Coronary artery (tissue), 2 donors: ENCODE measurements at regions not wholly inside any gene's neighbourhood (a gene's known extent, or its start where the extent isn't known, plus 50 kb on each side); places are given as distances from the start of the nearest gene placed in this dataset.

ENCODE experiments used
- DNase-seq: peaks from one replicate; pipeline ENCODE4 v3.0.0-alpha.2; 2017; ENCODE audit warnings: low spot score
- H3K27ac ChIP-seq, 2 donors: fragments of 200-600 bp; sonication (generic); one replicate each; pipeline ENCODE4 v1.5.1; 2016 to 2019
- H3K4me3 ChIP-seq: fragments of 200-600 bp; sonication (generic); 2 replicates; pipeline ENCODE4 v1.5.1; 2016; ENCODE audit warnings: mild to moderate bottlenecking, moderate library complexity
- TF ChIP-seq, protein P1 (sequence below): fragments of 200-600 bp; sonication (generic); IDR thresholded peaks from one replicate; pipeline ENCODE4 v1.5.1; 2019; ENCODE audit warnings: antibody characterized with exemption

DNA sequence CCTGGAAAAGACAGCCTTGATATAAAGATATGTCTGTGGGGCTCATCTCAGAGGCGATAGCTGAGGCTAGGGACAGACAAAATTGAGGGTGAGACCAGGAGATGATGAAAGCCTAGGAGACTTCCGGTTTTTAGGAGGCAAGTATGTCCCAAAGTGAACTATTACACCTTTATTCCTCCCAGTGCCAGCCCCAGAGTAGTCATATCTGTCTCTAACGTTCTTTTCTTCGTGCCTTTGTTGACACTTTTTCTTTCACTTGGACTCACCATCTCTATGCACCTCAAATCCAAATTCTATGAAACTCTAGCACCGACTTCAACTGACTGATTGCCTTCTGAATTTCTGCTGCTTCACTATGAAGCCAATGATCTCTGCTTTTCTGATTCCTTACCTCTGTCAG lies 93.8 kb upstream of the RASGRP1 start:
- H3K4me3 ChIP-seq = no peak overlapping the region
- no peak for DNase-seq
- TF ChIP-seq, protein P1, sequence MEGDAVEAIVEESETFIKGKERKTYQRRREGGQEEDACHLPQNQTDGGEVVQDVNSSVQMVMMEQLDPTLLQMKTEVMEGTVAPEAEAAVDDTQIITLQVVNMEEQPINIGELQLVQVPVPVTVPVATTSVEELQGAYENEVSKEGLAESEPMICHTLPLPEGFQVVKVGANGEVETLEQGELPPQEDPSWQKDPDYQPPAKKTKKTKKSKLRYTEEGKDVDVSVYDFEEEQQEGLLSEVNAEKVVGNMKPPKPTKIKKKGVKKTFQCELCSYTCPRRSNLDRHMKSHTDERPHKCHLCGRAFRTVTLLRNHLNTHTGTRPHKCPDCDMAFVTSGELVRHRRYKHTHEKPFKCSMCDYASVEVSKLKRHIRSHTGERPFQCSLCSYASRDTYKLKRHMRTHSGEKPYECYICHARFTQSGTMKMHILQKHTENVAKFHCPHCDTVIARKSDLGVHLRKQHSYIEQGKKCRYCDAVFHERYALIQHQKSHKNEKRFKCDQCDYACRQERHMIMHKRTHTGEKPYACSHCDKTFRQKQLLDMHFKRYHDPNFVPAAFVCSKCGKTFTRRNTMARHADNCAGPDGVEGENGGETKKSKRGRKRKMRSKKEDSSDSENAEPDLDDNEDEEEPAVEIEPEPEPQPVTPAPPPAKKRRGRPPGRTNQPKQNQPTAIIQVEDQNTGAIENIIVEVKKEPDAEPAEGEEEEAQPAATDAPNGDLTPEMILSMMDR = no peak
- no peak overlapping the region for H3K27ac ChIP-seq

DNA sequence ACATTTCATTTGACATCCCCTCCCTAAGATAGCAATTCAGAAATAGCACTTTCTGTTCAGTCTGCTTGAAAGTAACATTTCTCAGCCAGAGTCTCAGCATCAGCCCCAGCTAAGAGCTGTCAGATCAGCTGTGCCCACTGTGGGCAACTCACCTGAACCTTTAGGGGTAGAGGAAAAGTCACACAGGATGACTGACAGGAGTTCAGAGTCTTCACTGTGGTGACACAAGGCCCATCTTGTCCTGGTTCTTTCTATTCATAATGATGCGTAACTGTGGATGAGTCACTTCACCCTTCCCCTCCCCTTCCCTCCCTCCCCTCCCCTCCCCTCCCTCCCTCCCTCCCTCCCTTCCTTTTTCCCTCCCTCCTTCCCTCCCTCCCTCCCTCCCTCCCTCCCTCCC lies 96.1 kb upstream of the RASGRP1 start:
- TF ChIP-seq, protein P1 = no peak
- no peak overlapping the region for H3K27ac ChIP-seq
- no peak for DNase-seq
- no peak overlapping the region for H3K4me3 ChIP-seq

DNA sequence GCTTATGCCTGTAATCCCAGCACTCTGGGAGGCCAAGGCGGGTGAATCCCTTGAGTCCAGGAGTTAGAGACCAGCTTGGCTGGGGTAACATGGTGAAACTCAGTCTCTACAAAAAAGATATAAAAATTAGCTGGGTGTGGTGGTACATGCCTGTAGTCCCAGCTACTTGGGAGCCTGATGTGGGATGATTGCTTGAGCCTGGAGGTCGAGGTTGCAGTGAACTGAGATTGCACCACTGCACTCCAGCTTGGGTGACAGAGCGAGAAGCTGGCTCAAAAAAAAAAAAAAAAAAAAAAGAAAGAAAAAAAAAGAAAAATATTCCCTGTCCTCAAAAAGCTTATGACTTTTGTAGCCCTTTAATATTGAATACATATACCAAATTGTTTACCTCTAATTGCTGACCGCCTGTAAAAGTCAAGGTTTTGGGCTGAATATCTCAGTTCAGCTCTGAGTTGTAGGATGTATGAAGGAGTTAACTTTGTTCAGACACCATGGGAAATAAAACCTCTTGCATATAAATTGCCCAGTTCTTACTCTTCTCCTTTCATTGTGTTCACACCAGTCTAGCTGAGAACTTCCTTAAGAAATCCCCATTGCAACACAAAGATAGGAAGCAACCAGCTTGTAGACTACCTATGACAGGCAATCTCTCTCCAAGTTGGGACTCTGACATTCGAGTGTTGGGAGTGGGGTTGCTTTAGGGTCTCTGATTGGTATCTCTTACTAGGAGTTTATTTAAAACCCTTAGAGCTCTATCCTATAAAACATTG lies 97.6 kb upstream of the RASGRP1 start:
- DNase-seq = no peak
- H3K27ac ChIP-seq = no peak overlapping the region
- no peak overlapping the region for H3K4me3 ChIP-seq
- TF ChIP-seq, protein P1 = no peak

DNA sequence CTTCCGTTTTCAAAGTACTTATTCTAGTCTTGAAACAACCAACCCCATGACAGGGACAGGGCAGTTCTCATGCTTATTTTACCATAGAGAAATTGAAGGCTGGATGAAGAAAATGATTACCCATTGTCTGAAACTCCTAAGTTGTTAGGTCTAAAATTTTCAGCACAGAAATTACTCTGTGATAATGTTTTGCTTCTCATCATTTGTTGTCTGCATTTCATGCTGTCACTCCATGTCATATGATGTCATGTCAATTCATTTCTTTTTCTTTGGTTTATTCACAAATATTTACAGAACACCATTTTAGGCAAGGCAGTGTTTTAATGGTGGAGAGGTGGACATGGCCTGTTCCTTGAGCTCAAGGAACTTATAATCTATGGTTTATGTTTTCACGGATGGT lies 98.2 kb upstream of the RASGRP1 start:
- Histone ChIP-seq H3K4me3 (no peak overlapping the region), H3K27ac (no peak overlapping the region)
- TF ChIP-seq, protein P1 = no peak
- DNase-seq = no peak

DNA sequence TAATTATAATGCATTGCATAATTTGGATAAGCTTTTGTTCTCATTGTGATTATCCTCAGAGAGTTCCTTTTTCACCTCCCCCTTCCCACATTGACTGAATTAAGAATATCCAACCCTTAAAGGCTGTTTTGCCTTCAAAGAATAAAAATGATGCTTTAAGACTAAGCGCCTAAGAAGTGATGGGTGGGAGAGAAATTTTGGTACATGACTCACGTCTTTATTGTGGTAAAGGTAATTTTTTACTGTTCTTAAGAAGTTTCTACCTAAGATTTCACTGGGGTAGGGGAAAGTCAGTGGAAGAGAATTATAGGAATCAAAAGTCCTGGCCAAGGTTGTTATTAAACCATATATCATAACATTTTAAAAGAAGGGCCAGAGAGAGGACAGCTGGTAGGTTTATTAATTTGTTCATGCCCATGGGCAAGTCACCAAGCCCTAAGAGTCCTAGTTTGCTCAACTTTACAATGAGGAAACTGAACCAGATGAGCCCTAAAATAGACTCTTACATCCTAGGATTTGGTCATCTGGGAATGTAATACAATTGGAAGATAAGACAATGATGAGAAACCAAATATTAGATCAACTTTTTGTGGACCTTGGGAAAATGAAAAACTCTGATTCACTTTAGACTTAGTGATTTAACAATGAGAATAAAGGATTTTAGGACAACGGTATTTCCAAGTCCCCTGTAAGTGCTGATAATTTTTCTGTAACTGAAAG lies 101.1 kb upstream of the RASGRP1 start:
- DNase-seq = no peak

DNA sequence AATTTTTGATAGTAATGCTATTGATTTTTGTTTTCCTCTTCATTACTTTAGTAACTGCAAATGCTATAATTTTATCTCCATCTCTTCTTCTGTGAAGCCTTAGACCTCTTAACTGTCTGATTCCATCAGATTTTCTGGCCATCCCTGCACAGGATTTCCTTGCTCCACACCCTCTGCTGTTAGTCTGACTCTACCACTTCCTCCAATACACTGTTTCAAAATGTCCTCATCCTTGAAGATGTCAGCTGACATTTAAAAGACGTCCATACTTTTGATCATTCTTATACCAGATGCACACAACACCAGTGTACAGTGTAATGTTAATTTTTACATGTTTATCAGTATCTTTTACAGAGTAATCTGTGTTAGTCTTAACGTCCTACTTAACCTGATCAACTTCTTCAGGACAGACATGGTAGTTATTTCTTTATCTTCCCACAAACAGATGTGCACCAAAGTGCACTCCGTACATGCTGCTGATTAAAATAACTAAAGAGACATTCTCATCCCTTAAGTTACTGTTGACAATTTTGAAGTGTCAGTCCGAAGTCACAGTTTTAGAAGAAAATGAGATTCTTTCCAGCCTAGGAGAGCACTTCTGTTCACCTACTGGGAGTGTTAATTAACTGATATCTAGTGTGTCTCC lies 102.4 kb upstream of the RASGRP1 start:
- Histone ChIP-seq H3K4me3 (no peak overlapping the region), H3K27ac (no peak overlapping the region)
- TF ChIP-seq, protein P1 = no peak
- DNase-seq = no peak

More for the DNA sequence above, 101.1 kb upstream of the RASGRP1 start:
- TF ChIP-seq, protein P1 = no peak
- Histone ChIP-seq H3K4me3 (no peak overlapping the region), H3K27ac (no peak overlapping the region)
